ENCODE measurements at regions not wholly inside any gene's neighbourhood (a gene's known extent, or its start where the extent isn't known, plus 50 kb on each side); places are given as distances from the start of the nearest gene placed in this dataset.

DNA sequence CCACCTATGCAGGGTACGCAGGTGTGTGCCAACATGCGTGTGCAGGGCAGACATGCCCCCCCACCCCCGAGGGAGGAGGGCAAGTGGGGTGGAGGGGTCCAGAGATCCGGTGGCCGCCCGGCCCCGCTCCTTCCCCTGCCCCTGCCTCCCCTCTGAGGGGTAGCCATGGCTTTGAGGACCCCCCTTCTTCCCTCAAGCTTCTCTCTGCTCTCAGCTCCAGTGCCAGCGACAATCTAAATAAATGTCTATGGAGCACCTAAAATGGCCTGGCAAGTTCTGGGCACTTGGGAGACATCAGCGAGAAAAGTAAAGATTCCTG is 91.9 kb downstream of the ZFP36L2 start:
- Histone ChIP-seq H3K4me3 (ENCODE audit: low read length, poor library complexity, severe bottlenecking) (no peak overlapping the region), H3K9me3 (ENCODE audit: insufficient read depth, low read depth, low read length) (no peaks in the 10 kb centered on the region), H3K9ac (ENCODE audit: low read depth, low read length, poor library complexity, severe bottlenecking) (peak overlapping the region; percentile 78)

DNA sequence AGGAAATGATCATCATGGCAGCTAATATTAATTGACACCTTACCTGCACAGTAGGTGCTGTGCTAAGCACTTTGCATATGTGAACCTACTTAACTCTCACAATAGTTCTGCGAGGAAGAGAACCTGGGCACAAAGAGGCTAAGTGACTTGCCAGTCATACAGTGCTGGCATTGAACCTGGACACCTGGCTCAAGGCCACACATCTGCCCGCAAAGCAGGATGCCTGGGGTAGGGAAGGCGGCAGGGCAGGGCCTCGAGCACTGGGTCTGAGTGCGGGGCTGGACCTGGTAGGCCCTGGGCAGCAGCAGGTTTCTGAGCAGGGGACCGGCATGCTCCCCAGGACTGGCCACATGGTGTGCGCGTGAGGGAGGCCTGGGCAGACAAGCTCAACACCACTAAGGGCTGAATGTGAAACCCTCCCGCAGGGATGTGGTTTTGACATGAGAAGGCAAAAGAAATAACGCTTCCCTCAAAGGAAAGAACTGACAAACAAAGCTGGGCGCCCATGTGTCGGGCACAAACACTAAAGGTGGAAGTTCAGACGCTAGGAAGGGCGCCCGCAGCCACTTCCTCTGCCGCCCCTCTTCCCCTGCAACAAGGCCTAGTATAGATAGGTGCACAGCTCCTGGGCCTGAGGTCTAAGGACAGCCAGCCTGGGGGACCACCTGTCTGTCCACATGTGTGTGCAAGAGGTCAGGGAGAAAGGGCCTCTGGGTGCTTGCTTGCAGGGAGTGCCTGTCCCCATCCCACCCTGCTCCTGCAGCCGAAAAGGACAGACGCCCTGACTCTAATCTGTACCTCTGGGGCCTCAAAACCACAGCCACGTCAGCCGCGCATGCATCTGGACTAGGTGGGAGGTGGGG is 92.5 kb downstream of the ZFP36L2 start:
- Histone ChIP-seq H3K36me3 (ENCODE audit: insufficient read depth, low read length) (no peaks in the 10 kb centered on the region), H3K9ac (ENCODE audit: low read depth, low read length, poor library complexity, severe bottlenecking) (peak overlapping the region; percentile 78), H3K27me3 (ENCODE audit: insufficient read depth, low read length, poor library complexity, severe bottlenecking) (no peaks in the 10 kb centered on the region), H3K4me2 (ENCODE audit: low read depth, low read length, poor library complexity, severe bottlenecking) (peak overlapping the region; percentile 60), H3K4me1 (ENCODE audit: insufficient read depth, low read length, poor library complexity, severe bottlenecking) (peaks cover 94% of the 10 kb centered on the region), H4K20me1 (ENCODE audit: insufficient read depth, low read length, poor library complexity, severe bottlenecking) (no peaks in the 10 kb centered on the region), H2AFZ (ENCODE audit: low read length) (no peak overlapping the region), H3K9me2 (replicated peaks; ENCODE audit: low read depth, low read length) (no peaks in the 10 kb centered on the region), H3K9me3 (ENCODE audit: insufficient read depth, low read depth, low read length) (no peaks in the 10 kb centered on the region), H3F3A (ENCODE audit: low read depth) (peaks cover 11% of the 10 kb centered on the region; the same call in 1 of the 2 replicates), H3K4me3 (ENCODE audit: low read length, poor library complexity, severe bottlenecking) (no peak overlapping the region), H3K79me2 (ENCODE audit: insufficient read depth, low read length) (no peaks in the 10 kb centered on the region)
- TF ChIP-seq, protein P1, sequence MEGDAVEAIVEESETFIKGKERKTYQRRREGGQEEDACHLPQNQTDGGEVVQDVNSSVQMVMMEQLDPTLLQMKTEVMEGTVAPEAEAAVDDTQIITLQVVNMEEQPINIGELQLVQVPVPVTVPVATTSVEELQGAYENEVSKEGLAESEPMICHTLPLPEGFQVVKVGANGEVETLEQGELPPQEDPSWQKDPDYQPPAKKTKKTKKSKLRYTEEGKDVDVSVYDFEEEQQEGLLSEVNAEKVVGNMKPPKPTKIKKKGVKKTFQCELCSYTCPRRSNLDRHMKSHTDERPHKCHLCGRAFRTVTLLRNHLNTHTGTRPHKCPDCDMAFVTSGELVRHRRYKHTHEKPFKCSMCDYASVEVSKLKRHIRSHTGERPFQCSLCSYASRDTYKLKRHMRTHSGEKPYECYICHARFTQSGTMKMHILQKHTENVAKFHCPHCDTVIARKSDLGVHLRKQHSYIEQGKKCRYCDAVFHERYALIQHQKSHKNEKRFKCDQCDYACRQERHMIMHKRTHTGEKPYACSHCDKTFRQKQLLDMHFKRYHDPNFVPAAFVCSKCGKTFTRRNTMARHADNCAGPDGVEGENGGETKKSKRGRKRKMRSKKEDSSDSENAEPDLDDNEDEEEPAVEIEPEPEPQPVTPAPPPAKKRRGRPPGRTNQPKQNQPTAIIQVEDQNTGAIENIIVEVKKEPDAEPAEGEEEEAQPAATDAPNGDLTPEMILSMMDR (conservative IDR thresholded peaks at IDR 0.05; ENCODE audit: low read length): no peak
- TF ChIP-seq EZH2phosphoT487 (IDR thresholded peaks at IDR 0.05; ENCODE audit: borderline replicate concordance): no peak

More for the DNA sequence above, 91.9 kb downstream of the ZFP36L2 start:
- TF ChIP-seq, protein P1 (conservative IDR thresholded peaks at IDR 0.05; ENCODE audit: low read length): no peak
- TF ChIP-seq EZH2phosphoT487 (IDR thresholded peaks at IDR 0.05; ENCODE audit: borderline replicate concordance): no peak
- peaks cover 11% of the 10 kb centered on the region; the same call in 1 of the 2 replicates for H3F3A ChIP-seq (ENCODE audit: low read depth)
- no peaks in the 10 kb centered on the region for H3K9me2 ChIP-seq (replicated peaks; ENCODE audit: low read depth, low read length)
- H3K27me3 ChIP-seq (ENCODE audit: insufficient read depth, low read length, poor library complexity, severe bottlenecking): no peaks in the 10 kb centered on the region
- peak overlapping the region; percentile 45 for H3K4me2 ChIP-seq (ENCODE audit: low read depth, low read length, poor library complexity, severe bottlenecking)
- no peaks in the 10 kb centered on the region for H3K36me3 ChIP-seq (ENCODE audit: insufficient read depth, low read length)
- H2AFZ ChIP-seq (ENCODE audit: low read length): no peak overlapping the region
- H4K20me1 ChIP-seq (ENCODE audit: insufficient read depth, low read length, poor library complexity, severe bottlenecking): no peaks in the 10 kb centered on the region
- H3K4me1 ChIP-seq (ENCODE audit: insufficient read depth, low read length, poor library complexity, severe bottlenecking): peaks cover 91% of the 10 kb centered on the region
- no peaks in the 10 kb centered on the region for H3K79me2 ChIP-seq (ENCODE audit: insufficient read depth, low read length)

DNA sequence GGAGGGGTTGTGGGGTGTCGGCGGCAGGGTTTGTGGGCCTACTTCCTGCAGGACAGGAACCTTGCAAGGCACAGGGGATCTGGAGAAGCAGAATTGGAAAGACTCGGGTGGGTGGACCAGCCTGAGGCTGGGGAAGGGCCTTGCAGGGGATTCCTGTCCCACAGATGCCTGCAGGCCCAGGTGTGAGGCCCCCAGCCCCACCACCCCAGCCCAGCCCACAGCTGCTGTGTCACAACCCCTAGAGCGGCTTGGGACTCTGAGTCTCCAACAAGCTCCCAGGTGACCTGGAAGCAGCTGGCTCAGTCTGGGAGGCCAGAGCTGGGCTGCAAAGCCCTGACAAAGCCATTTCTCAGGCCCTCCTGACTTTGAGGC is 93.1 kb downstream of the ZFP36L2 start:
- Histone ChIP-seq H3K4me2 (ENCODE audit: low read depth, low read length, poor library complexity, severe bottlenecking) (peak overlapping the region; percentile 60), H3K9ac (ENCODE audit: low read depth, low read length, poor library complexity, severe bottlenecking) (peak overlapping the region; percentile 78), H3K9me3 (ENCODE audit: insufficient read depth, low read depth, low read length) (no peaks in the 10 kb centered on the region), H2AFZ (ENCODE audit: low read length) (no peak overlapping the region), H3K4me3 (ENCODE audit: low read length, poor library complexity, severe bottlenecking) (peak overlapping the region; percentile 47), H3F3A (ENCODE audit: low read depth) (peaks cover 11% of the 10 kb centered on the region; the same call in 1 of the 2 replicates), H3K79me2 (ENCODE audit: insufficient read depth, low read length) (no peaks in the 10 kb centered on the region), H3K9me2 (replicated peaks; ENCODE audit: low read depth, low read length) (no peaks in the 10 kb centered on the region), H4K20me1 (ENCODE audit: insufficient read depth, low read length, poor library complexity, severe bottlenecking) (no peaks in the 10 kb centered on the region), H3K4me1 (ENCODE audit: insufficient read depth, low read length, poor library complexity, severe bottlenecking) (peaks cover 94% of the 10 kb centered on the region), H3K36me3 (ENCODE audit: insufficient read depth, low read length) (no peaks in the 10 kb centered on the region), H3K27me3 (ENCODE audit: insufficient read depth, low read length, poor library complexity, severe bottlenecking) (no peaks in the 10 kb centered on the region)
- no peak for TF ChIP-seq EZH2phosphoT487 (IDR thresholded peaks at IDR 0.05; ENCODE audit: borderline replicate concordance)
- TF ChIP-seq, protein P1 (conservative IDR thresholded peaks at IDR 0.05; ENCODE audit: low read length): no peak

All from Loucy (cell line).